IPS-11a (cell line): ENCODE measurements at regions not wholly inside any gene's neighbourhood (a gene's known extent, or its start where the extent isn't known, plus 50 kb on each side); places are given as distances from the start of the nearest gene placed in this dataset.
"Not testable (repeated sequence)": the region's sequence is repeated elsewhere in the genome, so short reads cannot be mapped to it uniquely, and the experiment has no call there.

Source experiments
- H3K4me3 ChIP-seq: one replicate; pipeline ENCODE4 v1.5.1; 2013; ENCODE audit warnings: low read depth, low read length, control low read depth

DNA sequence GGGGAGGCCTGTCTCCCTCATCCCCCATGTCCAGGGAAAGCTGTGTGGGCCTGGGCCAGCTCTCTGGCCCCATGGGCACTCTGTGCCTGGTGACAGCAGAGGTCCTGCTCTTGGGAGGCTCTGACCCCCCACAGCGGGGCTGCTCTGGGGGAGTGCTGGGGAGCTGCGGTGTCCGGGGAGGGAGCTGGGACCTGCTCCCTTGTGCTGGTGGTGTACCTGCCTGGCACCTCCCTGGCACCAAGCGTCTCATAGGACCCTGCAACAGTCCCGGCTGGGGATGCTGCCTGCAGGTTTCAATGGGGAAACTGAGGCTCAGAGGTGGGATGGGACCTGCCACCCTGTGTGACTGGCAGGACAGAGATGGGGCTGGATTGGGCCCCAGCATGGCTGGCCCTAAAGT lies 111.3 kb downstream of the KIF26A start:
- H3K4me3 ChIP-seq: no peak overlapping the region

DNA sequence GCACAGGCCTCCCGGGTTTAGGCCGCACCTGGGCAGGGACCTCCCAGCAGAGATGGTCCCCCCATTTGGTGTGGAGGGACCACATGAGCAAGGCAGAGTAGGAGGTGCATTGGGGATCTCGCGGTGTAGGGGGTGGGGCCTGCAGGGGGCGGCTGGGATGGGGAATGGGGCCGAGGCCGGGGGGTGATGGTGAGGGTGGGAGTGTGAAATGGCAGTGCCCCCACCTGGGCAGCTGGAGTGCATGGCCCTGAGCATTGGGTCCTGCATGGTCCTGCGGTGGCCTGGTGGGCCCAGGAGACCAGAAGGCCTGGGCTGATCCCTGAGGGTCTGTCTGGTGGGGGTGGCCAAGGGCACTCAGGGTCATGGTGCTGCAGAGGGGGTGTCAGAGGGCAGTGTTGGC lies 111.8 kb downstream of the KIF26A start:
- no peak overlapping the region for H3K4me3 ChIP-seq

DNA sequence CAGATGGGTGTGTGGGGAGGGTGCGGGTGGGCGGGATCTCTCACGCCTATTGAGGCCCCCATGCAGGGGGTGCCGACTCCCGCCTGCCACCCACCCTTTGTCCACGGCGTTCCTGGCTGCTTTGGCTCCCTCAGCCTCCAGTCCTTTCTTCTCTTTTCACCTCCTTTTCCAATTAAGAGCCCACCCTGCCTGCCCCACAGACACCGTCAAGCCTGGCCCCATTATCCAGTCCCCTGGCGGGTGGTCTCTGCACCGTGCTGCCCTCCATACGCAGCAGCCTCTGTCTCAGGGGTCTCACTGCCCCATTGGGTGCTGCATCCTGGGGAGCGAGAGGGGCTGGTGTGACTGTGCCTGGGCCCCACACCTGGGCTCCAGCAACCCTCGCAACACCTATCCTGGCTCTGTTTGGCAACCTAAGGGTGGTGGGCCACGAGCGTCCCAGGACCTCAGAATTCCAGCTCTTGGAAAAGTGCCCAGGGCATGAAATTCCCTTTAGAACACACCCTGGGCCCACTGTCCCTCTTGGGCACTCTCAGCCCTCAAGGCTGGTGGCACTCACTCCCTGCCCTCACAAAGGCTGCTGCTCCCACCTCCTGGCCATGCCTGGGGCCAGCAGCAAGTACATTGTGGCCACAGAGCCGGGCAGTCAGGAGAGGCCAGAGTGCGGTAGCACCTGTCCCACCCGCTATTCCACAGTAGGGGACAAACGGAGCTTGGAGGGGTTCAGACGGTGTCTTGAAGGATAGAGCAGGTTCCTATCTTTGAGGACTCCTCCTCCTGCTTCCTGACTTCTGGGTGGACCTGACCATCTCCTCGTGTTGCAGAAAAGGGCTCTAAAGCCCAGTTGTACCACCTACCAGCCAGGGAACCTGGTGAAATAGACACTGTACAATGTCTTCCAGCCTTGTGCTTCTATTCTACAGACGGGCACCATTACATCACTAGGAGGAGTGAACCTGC lies 114.1 kb downstream of the KIF26A start:
- no peak overlapping the region for H3K4me3 ChIP-seq

DNA sequence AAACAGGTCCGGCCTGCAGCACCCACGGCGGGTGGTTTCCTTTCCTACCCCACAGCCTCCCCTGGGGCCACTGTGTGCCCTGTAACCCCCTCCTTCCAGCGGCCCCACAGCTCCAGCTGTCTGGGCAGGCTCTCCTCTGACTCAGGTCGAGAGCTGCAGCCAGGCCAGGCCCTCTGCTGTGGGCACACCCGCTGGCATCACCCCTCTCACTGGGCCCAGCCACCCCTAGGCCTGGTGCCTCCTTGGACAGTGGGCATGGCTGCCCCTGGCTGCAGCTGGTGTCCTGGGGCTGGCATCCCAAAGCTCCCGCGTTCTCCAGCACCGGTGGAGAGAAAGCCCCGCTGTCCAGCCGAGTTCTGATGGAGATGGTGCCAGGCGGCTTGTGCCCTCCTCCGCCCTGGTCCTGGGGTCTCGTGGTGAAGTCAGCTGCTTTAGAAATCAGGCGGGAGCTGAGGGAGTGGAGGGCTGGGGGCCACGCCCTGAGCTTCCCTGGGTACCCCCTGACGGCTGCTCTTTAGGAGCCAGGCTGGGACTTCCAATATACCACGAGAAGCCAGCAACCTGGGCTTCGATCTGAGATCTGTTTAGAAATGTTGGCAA lies 114.9 kb downstream of the KIF26A start:
- no peak overlapping the region for H3K4me3 ChIP-seq

DNA sequence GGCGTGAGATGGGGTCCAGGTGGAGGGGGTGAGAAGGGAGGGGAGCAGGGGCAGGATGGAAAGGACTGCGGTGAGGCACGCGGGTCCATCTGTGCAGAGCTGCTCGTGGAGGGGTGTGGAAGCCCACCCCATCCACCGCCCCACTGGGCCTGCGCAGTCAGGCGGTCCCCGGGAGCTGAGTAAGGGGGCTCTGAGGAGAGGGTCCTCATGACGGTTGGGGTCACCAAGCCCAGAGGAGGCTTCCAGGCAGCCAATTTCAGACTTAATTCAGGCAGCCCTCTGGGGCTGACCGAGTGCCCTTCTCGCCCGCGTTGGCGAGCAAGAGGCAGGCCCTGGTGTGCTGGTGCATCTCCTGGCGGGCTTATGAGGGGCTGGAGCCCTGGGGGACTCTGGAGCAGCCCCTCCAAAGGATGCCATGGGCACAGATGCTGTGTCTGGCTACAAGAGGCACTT lies 115.5 kb downstream of the KIF26A start:
- no peak overlapping the region for H3K4me3 ChIP-seq

DNA sequence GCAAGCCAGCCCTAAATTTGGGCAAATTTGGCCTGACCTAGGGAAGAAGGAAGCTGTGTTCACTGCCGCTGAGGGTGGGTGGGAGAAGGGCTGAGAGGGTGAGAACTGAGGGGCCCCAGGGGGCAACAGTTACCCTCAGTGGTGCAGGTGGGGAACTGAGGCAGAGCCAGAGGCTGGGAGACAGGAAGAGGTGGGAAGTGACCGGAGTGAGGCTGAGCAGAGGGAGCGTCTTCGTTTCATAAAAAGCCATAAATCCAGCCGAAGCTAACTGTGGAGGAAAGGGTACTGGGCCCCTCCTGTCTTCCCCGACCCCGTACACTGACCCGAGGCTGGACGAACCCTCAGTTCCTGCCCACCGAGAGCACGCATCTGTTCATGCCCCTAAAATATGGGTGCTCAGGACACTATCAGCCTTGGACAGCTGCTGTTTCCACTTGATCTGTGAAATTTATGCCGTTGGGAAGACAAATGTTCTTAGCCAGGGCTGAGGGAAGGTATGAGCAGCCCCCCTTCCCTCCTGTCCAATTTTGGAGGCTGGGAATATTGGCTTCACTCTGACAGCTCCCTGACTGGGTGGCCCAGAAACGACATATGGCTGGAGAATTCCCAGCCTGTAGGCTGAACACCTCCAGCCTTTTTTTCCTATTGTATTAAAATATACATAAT lies 116.5 kb downstream of the KIF26A start:
- no peak overlapping the region for H3K4me3 ChIP-seq

DNA sequence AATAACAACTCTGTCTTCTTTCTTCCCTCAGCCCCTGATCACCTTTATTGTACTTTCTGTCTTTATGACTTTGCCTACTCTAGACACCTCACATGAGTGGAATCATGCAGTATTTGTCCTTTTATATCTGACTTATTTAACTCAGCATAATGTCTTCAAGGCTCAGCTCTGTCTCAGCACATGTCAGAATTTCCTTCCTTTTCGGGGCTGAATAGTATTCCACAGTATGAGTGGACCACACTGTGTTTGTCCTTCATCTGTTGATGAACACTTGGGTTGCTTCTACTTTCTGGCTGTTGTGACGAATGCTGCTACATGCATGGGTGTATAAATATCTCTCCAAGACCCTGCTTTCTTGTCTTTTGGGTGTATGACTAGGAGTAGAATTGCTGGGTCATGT lies 117.6 kb downstream of the KIF26A start:
- H3K4me3 ChIP-seq: no peak overlapping the region

DNA sequence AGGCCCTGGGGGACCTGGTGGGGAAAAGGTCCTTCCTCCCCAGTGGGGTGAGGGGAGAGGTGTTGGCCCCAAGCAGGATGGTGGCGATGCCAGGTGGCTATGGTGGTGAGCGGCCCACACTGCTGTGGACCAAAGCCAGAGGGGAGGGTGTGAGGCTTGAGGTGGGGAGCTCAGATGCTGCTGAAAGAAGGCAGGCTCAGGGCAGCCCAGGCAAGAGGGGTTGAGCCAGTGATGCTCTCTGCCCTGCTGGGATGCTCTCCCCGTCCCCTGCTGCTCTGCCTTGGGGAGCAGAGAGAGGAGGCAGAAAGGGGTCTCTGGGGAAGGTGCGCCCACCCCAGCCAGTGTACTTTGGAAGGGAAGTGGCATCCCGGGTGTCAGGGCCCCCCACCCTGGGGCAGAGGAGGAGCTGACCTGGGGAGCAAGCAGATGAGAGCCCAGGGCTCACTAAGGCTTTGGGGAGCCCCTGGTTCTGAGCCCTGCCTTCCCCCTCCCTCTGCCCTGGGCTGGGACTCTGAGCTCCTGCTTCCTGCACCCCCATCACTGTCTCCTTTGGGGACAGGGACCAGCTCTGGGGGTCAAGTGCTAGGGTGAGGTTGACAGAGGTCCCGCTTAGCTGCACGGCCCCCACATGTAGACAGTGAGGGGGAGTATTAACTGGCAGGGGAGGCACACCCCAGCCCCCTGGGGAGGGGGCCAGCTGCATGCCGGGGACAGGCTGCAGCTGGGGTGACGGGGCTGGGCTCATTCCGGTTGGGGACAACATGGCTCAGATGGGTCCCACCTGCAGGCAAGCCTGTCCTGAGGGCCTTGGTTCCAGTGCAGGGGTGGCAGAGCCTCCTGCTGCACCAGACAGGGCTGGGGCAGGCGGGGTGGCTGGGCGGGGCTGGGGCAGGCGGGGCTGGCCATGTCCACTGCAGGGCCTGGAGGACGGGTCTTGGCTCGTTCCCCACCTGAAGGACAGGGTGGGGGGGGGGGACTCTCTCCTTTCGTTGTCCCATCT lies 124.4 kb downstream of the KIF26A start:
- no peak overlapping the region for H3K4me3 ChIP-seq

DNA sequence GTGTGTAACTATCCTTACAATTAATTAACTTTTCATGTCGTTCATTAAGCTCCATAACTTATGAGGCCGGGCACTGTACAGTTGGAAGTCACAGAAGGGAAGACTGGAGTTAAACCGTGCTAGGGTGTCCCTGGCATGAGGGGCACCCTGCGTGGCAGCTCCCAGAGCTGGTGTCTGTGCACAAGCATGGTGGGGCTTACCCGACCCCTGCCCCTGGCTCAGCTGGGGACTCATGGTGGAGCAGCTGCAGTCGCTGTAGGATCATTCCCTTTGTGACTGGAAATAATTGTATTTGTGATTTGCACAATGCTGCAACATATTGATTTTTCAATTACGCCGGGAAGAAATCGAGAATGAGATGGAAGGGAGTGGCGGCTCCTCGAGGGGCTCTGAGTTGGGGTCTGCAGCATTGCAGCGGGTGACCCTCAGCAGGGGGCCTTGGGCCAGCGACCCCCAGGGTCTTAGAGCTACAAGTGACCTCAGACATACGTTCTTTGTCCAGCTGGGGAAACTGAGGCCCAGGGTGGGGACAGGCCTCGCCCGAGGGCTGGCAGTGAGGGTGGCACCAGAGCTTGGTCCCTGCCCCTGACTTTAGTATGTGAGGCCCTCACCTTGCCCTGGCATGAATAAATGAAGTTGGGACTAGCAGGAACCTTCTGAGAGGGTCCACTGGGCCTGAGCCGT lies 125.4 kb downstream of the KIF26A start:
- no peak overlapping the region for H3K4me3 ChIP-seq

DNA sequence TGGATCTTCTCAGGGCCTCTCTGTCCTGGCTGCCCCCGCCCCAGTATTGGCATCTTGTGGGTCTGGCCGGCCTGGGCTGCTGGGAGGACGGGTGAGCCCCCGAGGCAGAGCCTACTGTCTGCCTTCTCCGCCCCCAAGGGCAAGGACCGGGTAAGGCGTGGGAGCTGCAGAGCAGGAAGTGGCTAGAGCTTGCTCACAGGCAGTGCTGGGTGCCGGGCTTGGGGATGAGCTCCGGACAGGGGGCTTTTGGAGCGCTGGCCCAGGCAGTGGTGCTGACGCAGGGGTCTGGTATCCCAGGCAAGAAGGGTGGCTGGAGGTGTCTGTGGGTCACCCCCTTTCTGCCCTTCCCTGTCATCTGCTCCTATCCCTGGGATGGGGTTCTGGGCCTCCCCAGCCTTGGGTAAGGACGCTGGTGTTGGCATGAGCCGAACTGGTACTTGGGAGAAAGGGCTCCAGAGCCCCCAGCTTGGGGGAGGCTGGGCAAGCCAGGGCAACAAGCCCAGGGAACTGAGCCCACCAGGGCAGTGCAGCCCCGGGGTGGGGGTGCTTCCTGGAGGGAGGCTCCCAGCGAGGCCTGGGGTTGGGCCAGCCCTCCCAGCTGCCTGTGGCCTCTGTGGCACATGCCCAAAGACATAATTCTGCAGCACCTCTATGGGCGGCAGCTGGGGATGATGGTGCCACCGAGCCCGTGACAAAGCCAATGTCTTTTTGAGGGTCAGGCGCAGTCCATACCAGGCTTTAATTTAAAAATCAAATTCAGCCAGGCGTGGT lies 126.3 kb downstream of the KIF26A start:
- H3K4me3 ChIP-seq: no peak overlapping the region

DNA sequence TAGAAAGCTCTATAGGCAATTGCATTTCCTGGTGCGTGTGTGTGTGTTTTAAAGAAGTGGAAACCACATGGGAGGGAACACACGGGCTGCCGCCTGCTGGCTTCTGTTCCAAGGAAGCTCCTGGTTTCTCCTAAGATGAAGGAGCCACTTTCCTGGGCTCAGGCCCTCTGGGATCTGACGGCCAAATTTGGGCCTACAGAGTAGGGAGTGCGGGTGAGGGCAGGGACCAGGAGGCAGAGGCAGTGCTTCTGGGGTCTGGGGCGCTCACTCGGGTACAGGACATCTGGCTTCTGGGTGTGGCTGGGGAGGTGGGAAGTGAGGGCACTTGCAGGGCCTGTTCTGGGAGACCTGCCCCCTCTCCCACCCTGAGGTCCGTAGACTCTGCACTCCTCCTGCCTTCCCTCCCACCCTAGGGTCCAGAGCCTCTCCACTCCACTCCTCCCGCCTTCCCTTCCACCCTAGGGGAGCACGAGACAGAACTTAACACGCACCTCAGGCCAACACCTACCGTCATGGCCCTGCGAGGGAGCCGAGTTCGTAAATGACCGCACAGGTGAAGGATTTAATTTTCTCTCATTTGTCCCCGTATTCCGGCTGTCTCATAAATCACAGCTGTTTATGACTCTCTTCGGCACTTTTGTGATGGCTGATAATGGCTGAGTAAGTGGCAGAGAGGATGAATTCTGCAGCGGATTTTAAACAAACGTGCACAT lies 127.7 kb downstream of the KIF26A start:
- no peak overlapping the region for H3K4me3 ChIP-seq

DNA sequence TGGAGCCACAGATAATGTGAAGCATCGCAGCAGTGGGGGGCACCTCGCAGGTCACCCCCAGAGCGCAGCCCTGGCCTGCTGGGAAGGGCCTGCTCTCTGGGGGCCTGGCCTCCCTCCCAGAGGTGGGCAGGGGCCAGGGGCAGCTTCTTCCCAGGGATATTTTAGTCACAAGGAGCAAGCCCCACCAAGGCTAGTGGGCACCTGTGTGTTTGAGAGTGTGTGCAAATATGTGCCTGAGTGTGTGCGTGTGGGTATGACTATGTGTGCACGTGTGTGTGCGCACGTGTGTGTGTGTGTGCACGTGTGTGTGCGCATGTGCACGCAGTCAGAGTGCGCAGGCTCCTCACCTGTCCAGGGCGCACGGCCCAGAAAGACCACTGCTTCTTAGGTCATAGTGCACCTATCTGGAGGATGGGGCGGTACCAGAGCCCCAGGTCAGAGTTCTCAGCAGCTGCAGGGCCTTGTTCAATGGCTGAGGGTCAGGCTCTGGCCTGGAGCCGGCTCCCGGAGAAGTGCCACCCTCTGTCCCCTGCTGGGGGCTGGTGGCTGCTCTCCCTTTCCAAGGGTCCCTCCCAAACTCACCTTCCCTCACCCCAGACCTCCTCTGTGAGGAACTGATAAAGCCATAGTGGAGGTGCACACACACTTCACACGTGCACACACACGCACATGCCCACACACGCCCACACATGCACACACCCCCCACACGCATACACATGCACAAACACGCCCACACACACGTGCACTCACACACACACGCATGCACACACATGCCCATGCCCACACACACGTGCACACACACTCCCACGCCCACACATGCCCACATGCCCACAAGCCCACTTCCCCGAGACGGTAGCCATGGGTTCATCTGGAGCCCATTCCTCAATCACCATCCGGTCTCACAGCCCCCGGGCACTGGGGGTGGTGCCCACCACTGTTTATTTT lies 128.5 kb downstream of the KIF26A start:
- H3K4me3 ChIP-seq: no peak overlapping the region

DNA sequence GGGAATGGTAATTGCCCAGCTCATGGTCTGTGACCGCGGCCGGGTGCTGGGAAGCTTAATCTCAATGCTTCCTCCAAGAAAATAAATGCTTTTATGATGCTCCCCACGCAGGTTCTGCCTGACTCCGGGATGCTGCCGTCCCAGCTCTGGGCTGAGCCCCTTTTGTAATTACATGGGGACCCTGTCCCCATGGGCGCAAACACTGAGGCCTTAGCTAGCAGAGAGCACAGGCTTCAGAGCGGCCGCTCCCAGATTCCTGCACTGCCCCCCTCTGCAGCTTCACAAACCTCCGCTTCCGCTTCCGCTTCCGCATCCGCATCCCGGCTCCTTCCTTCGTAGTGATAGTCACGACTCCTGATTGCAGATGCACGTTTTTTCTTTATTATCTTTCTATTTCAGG lies 129.5 kb downstream of the KIF26A start:
- H3K4me3 ChIP-seq: no peak overlapping the region

DNA sequence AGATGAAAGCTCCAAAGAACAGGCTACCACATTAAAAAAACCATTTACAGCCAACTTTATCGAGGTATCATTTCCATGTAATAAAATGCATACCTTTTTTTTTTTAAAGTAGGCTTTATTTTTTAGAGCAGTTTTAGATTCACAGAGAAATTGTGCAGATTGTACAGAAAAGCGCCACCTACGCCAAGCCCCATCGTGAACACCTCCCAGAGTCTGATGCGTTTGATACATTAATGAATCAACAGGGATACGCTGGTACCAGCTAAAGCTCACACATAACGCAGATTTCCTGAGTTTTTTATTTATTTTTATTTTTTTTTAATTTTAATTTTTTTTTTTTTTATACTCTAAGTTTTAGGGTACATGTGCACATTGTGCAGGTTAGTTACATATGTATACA lies 129.9 kb downstream of the KIF26A start:
- H3K4me3 ChIP-seq: no peak overlapping the region

DNA sequence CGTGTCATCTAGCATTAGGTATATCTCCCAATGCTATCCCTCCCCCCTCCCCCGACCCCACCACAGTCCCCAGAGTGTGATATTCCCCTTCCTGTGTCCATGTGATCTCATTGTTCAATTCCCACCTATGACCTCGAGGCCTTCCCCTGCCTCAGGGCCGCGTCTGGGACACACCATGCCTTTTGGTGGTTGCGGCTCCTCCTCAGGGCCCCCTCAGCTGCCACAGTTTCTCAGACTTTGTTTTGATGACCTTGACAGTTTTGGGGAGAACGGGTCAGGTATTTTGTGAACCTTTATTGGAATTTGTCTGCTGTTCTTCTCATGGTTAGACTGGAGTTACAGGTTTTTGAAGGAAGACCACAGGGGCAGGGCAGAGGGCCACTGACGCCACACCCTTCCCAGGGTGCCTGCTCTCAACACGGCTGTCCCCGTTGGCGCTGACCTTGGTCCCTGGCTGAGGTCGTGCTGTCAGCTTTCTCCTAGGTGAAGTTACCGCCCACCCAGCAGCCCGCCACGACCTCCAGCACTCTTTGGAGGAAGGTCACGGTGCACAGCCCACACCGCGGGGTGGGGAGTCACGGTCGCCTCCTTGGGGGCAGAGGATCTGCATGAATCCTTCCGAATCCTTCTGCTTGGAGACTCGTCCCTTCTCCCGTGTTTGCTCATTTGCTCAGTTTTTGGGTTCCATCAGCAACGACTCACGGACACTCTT lies 130.5 kb downstream of the KIF26A start:
- no peak overlapping the region for H3K4me3 ChIP-seq

DNA sequence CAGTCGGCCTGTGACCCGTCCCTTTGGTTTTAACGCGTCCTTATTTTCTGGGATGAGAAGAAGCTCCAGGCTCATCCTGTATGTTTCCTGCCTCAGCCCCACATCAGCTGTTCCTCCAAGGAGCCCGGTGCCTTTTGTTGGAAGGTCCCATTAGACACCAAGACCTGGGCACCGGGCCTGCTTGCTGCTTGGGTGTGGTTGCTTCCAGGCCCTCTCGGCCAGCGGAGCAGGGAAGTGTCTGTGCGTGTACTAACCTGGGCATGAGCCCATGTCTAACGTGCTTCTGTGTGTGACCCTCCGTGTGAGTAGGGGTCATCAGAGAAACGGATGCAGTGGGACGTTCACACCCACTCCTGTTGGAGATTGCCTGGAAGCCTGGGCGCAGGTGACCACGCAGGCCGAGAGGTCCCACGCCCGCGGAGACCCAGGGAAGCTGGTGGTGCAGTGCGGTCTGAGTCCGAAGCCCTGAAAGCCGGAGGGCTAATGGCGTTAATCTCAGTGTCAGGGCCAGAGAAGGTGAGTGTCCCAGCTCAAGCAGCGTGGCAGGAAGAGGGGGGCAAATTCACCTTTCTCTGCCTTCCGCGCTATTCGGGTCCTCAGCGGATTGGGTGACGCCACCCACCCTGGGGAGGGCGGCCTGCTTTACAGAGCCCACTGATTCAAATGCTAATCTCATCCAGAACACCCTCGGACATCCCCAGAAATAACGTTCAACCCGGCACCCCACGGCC lies 131.3 kb downstream of the KIF26A start:
- H3K4me3 ChIP-seq: not testable (repeated sequence)
